ENCODE measurements at regions not wholly inside any gene's neighbourhood (a gene's known extent, or its start where the extent isn't known, plus 50 kb on each side); places are given as distances from the start of the nearest gene placed in this dataset.

- no peak overlapping the region for H3K27ac Mint-ChIP-seq
- TF ChIP-seq CTCF (IDR thresholded peaks at IDR 0.05) = no peak
- H3K4me1 Mint-ChIP-seq = no peaks in the 10 kb centered on the region
- DNase-seq (no peak), ATAC-seq (ENCODE audit: low read depth) (no peak)
- intact Hi-C loops (cut with micrococcal nuclease) = no loop called here
- H3K9me3 Mint-ChIP-seq = no peaks in the 10 kb centered on the region
- no peaks in the 10 kb centered on the region for H3K36me3 Mint-ChIP-seq (ENCODE audit: low read depth)
- H3K27me3 Mint-ChIP-seq = peaks cover 13% of the 10 kb centered on the region
- POLR2A ChIA-PET = no interaction called here
- CTCF ChIA-PET = no interaction called here
- no peak overlapping the region for H3K4me3 Mint-ChIP-seq
These were observed 190.8 kb upstream of the PARD3B start for GRCh38 chr2:204354442-204354856.

GRCh38 chr2:204355688-204356087 lies 189.6 kb upstream of the PARD3B start:
- H3K27ac Mint-ChIP-seq = no peak overlapping the region
- ATAC-seq (ENCODE audit: low read depth) = no peak
- H3K36me3 Mint-ChIP-seq (ENCODE audit: low read depth) = no peaks in the 10 kb centered on the region
- intact Hi-C loops (cut with micrococcal nuclease) = no loop called here
- DNase-seq = no peak
- no peaks in the 10 kb centered on the region for H3K4me1 Mint-ChIP-seq
- H3K27me3 Mint-ChIP-seq = peaks cover 13% of the 10 kb centered on the region
- no peak overlapping the region for H3K4me3 Mint-ChIP-seq
- CTCF ChIA-PET = no interaction called here
- TF ChIP-seq CTCF (IDR thresholded peaks at IDR 0.05) = no peak
- H3K9me3 Mint-ChIP-seq = no peaks in the 10 kb centered on the region
- POLR2A ChIA-PET = no interaction called here

GRCh38 chr2:204356151-204356641 lies 189.1 kb upstream of the PARD3B start:
- ChIA-PET CTCF (no interaction called here), POLR2A (no interaction called here)
- H3K36me3 Mint-ChIP-seq (ENCODE audit: low read depth) = no peaks in the 10 kb centered on the region
- no peak for ATAC-seq (ENCODE audit: low read depth)
- intact Hi-C loops (cut with micrococcal nuclease) = no loop called here
- H3K9me3 Mint-ChIP-seq = no peaks in the 10 kb centered on the region
- no peak for DNase-seq
- no peaks in the 10 kb centered on the region for H3K4me1 Mint-ChIP-seq
- no peak for TF ChIP-seq CTCF (IDR thresholded peaks at IDR 0.05)
- no peak overlapping the region for H3K27ac Mint-ChIP-seq
- H3K4me3 Mint-ChIP-seq = no peak overlapping the region
- peaks cover 13% of the 10 kb centered on the region for H3K27me3 Mint-ChIP-seq

DNA sequence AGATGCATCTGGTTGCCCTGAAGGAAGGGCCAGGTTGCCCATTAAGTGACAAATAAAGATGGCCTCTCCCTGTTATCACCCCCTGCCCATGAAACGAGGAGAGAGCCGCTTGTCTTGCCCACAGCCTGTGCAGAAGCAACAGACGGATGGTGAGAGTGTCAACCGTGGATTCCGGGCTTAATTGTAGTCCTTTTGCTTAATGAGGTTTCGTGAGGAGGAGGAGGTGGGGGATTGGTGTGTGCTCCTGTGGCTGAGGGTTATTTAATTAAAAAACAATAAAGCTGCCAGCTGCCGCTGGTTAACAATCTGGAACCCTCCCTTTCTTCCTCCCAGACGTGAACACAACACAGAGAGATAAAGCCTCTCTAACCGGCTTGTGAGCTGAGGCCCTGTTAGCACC lies 188.0 kb upstream of the PARD3B start:
- Mint-ChIP-seq H3K36me3 (ENCODE audit: low read depth) (no peaks in the 10 kb centered on the region), H3K27ac (no peak overlapping the region), H3K4me3 (no peak overlapping the region), H3K4me1 (no peaks in the 10 kb centered on the region), H3K27me3 (peaks cover 13% of the 10 kb centered on the region), H3K9me3 (no peaks in the 10 kb centered on the region)
- TF ChIP-seq CTCF (IDR thresholded peaks at IDR 0.05) = no peak
- DNase-seq = no peak
- intact Hi-C loops (cut with micrococcal nuclease) = no loop called here
- ChIA-PET POLR2A (no interaction called here), CTCF (no interaction called here)
- ATAC-seq (ENCODE audit: low read depth) = no peak

DNA sequence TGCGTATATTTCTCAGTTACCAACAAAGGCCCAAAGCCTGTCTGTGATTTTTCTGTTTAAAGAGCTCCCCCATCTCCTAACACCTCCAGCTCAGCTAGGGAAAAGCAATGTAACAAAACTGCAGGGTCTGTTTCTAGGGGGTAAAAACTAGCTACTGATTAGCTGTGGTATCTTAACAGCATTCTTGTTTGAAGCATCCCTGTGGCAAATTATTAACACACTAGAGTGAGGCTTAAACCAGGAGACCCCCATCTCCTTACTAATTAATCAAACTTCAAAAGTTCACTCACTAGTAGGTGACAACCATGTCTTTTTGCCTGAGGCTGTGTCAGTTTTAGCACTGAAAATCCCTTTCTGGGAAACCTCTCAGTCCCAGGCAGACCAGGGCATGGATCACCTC lies 186.2 kb upstream of the PARD3B start:
- CTCF ChIA-PET = no interaction called here

More for the DNA sequence above, 186.2 kb upstream of the PARD3B start:
- POLR2A ChIA-PET = no interaction called here
- Mint-ChIP-seq H3K4me1 (no peaks in the 10 kb centered on the region), H3K27me3 (peaks cover 13% of the 10 kb centered on the region), H3K4me3 (no peak overlapping the region), H3K36me3 (ENCODE audit: low read depth) (no peaks in the 10 kb centered on the region), H3K9me3 (no peaks in the 10 kb centered on the region), H3K27ac (no peak overlapping the region)
- ATAC-seq (ENCODE audit: low read depth) = no peak
- intact Hi-C loops (cut with micrococcal nuclease) = no loop called here
- TF ChIP-seq CTCF (IDR thresholded peaks at IDR 0.05) = no peak
- no peak for DNase-seq
